ENCODE measurements at regions not wholly inside any gene's neighbourhood (a gene's known extent, or its start where the extent isn't known, plus 50 kb on each side); places are given as distances from the start of the nearest gene placed in this dataset.

DNA sequence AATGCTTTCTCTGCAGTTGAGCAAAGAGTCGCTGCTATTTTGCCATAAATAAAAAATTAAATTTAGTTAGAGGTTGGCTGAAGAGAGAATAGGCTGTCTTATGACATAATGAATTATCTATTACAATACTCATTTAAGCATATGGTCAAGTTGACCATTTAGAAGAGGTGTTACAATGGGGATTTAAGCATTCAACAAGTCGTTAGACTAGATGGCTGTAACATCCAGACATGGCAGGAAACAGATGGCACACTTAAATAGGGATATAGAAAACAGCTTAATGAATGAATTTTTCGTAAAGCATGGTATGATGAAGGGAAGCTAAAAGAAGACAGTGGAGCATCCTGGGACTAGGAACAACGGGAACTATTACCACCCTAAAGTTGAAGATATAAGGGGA lies 160.3 kb upstream of the PTPRD start:
- TF ChIP-seq, protein P1, sequence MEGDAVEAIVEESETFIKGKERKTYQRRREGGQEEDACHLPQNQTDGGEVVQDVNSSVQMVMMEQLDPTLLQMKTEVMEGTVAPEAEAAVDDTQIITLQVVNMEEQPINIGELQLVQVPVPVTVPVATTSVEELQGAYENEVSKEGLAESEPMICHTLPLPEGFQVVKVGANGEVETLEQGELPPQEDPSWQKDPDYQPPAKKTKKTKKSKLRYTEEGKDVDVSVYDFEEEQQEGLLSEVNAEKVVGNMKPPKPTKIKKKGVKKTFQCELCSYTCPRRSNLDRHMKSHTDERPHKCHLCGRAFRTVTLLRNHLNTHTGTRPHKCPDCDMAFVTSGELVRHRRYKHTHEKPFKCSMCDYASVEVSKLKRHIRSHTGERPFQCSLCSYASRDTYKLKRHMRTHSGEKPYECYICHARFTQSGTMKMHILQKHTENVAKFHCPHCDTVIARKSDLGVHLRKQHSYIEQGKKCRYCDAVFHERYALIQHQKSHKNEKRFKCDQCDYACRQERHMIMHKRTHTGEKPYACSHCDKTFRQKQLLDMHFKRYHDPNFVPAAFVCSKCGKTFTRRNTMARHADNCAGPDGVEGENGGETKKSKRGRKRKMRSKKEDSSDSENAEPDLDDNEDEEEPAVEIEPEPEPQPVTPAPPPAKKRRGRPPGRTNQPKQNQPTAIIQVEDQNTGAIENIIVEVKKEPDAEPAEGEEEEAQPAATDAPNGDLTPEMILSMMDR (conservative IDR thresholded peaks at IDR 0.05; ENCODE audit: low read depth, low read length): no peak
- TF ChIP-seq EZH2 (IDR thresholded peaks at IDR 0.05; ENCODE audit: borderline replicate concordance, low read depth, low read length, poor library complexity, severe bottlenecking): no peak
